Panc1 (cell line): ENCODE measurements at regions not wholly inside any gene's neighbourhood (a gene's known extent, or its start where the extent isn't known, plus 50 kb on each side); places are given as distances from the start of the nearest gene placed in this dataset.

Source experiments
- ATAC-seq: fragments of 200-7000 bp; cut with Tn5 transposase; 2 replicates; pipeline ENCODE4 v1.9.1; 2020; ENCODE audit warnings: mild to moderate bottlenecking, moderate library complexity
- BruUV-seq: library from RNA; stranded (reverse); fragments of 400-500 nt; replicated peaks from 2 replicates; lab custom pipeline; 2021; lab: Mats Ljungman, UMichigan
- CTCF ChIA-PET: fragments of 300-600 bp; sonication (Branson Sonifier 250); formaldehyde crosslinking; loops from one replicate; lab custom pipeline; 2022; ENCODE audit warnings: antibody characterized with exemption; lab: Charles Lee
- POLR2A ChIA-PET: fragments of 300-600 bp; sonication (Branson Sonifier 250); formaldehyde crosslinking; loops from one replicate; lab custom pipeline; 2022; ENCODE audit warnings: antibody characterized with exemption; lab: Charles Lee
- DNase-seq: peaks from one replicate; pipeline ENCODE4 v3.0.0-alpha.2; 2010; ENCODE audit warnings: low read depth, low spot score
- H3K27ac ChIP-seq: 2 replicates; pipeline ENCODE4 v1.5.1; 2011; ENCODE audit warnings: mild to moderate bottlenecking, low read length, inconsistent platforms
- H3K27me3 ChIP-seq: fragments of 200-500 bp; sonication (Bioruptor generic); 2 replicates; pipeline ENCODE4 v1.6.0; 2014; ENCODE audit warnings: low read length, inconsistent platforms; ENCODE audit not compliant: control insufficient read depth, insufficient read depth
- H3K36me3 ChIP-seq: fragments of 200-500 bp; sonication (Bioruptor generic); 2 replicates; pipeline ENCODE4 v1.5.1; 2014; ENCODE audit warnings: inconsistent platforms, mild to moderate bottlenecking, low read length, moderate library complexity; ENCODE audit not compliant: control insufficient read depth, insufficient read depth
- H3K4me1 ChIP-seq: 2 replicates; pipeline ENCODE4 v1.5.1; 2011; ENCODE audit warnings: inconsistent platforms, mild to moderate bottlenecking, low read length, moderate library complexity; ENCODE audit not compliant: control insufficient read depth, insufficient read depth
- H3K4me3 ChIP-seq, 2 experiments: 2 replicates each; pipeline ENCODE4 v1.5.1; 2011 to 2012; ENCODE audit warnings: low read depth in 2 of 2, low read length in 2 of 2, mild to moderate bottlenecking in 2 of 2, inconsistent platforms in 1 of 2, moderate library complexity in 1 of 2
- H3K9me3 ChIP-seq: fragments of 200-500 bp; sonication (Bioruptor generic); 2 replicates; pipeline ENCODE4 v1.5.1; 2014; ENCODE audit warnings: low read depth, mild to moderate bottlenecking, inconsistent platforms, low read length, moderate library complexity; ENCODE audit not compliant: control insufficient read depth, insufficient read depth
- CTCF ChIP-seq: fragments of 450-650 bp; IDR thresholded peaks from 2 replicates; pipeline ENCODE4 v1.5.1; 2017; ENCODE audit warnings: mild to moderate bottlenecking
- POLR2AphosphoS5 ChIP-seq: IDR thresholded peaks from 2 replicates; pipeline ENCODE4 v1.6.1; 2012; ENCODE audit warnings: mild to moderate bottlenecking, low read depth, low read length, moderate library complexity
- REST ChIP-seq, 2 experiments: IDR thresholded peaks; 2 replicates each; pipeline ENCODE4 v1.6.1; 2011 to 2012; ENCODE audit warnings: low read depth in 2 of 2, control low read depth in 1 of 2, low read length in 1 of 2, mild to moderate bottlenecking in 1 of 2, moderate library complexity in 1 of 2; ENCODE audit not compliant: insufficient read depth in 1 of 2
- SIN3A ChIP-seq: IDR thresholded peaks from 2 replicates; pipeline ENCODE4 v1.6.1; 2012; ENCODE audit warnings: low read depth, mild to moderate bottlenecking, low read length, moderate library complexity, borderline replicate concordance; ENCODE audit not compliant: insufficient read depth
- TCF7L2 ChIP-seq: IDR thresholded peaks from 2 replicates; pipeline ENCODE4 v1.6.1; 2011; ENCODE audit warnings: mild to moderate bottlenecking, low read depth, low read length, inconsistent platforms
- in situ Hi-C: cut with HindIII; loops from 2 replicates; pipeline ENCODE4 v1.10.0; 2016; ENCODE audit warnings: low sequenced_read_pairs, low pct_unique_long_range_greater_than_20kb
- intact Hi-C: fragments of 100-400 bp; cut with micrococcal nuclease; formaldehyde crosslinking; loops from one replicate; pipeline ENCODE4 v1.10.0; 2022; ENCODE audit not compliant: unreplicated experiment

- ChIA-PET CTCF (no interaction called here), POLR2A (no interaction called here)
- ATAC-seq (no peak), DNase-seq (no peak)
- Histone ChIP-seq H3K36me3 (no peaks in the 10 kb centered on the region), H3K9me3 (no peaks in the 10 kb centered on the region), H3K4me1 (no peaks in the 10 kb centered on the region), H3K4me3 (no peak overlapping the region), H3K27ac (no peak overlapping the region), H3K27me3 (no peaks in the 10 kb centered on the region; the same call in 1 of the 2 replicates)
- no TSS peak for BruUV-seq
- in situ Hi-C loops = no loop called here
- TF ChIP-seq TCF7L2 = no peak
- no peak for TF ChIP-seq CTCF
- TF ChIP-seq REST (IDR thresholded peaks at IDR 0.05; ENCODE audit: insufficient read depth in 1 of 2, low read depth in 2 of 2, low read length in 1 of 2) = no peak
- TF ChIP-seq POLR2AphosphoS5 = no peak
- TF ChIP-seq SIN3A = no peak
- intact Hi-C loops = no loop called here
These were observed 61.6 kb upstream of the CDON start for GRCh38 chr11:126124231-126124661.

- no TSS peak for BruUV-seq
- no peak for ATAC-seq
- H3K27ac ChIP-seq = no peak overlapping the region
- POLR2A ChIA-PET = no interaction called here
- TF ChIP-seq TCF7L2 (no peak), SIN3A (no peak), CTCF (no peak), REST (IDR thresholded peaks at IDR 0.05; ENCODE audit: insufficient read depth in 1 of 2, low read depth in 2 of 2, low read length in 1 of 2) (no peak), POLR2AphosphoS5 (no peak)
- H3K27me3 ChIP-seq = no peaks in the 10 kb centered on the region; the same call in 1 of the 2 replicates
- no peaks in the 10 kb centered on the region for H3K9me3 ChIP-seq
- no peaks in the 10 kb centered on the region for H3K4me1 ChIP-seq
- in situ Hi-C loops (no loop called here), intact Hi-C loops (no loop called here)
- CTCF ChIA-PET = no interaction called here
- H3K4me3 ChIP-seq = no peak overlapping the region
- H3K36me3 ChIP-seq = no peaks in the 10 kb centered on the region
- no peak for DNase-seq
These were observed 61.0 kb upstream of the CDON start for GRCh38 chr11:126123686-126124085.
